Tibial artery (tissue), 4 donors: ENCODE measurements at regions not wholly inside any gene's neighbourhood (a gene's known extent, or its start where the extent isn't known, plus 50 kb on each side); places are given as distances from the start of the nearest gene placed in this dataset.
"Not testable (repeated sequence)": the region's sequence is repeated elsewhere in the genome, so short reads cannot be mapped to it uniquely, and the experiment has no call there.

Experiments used
- DNase-seq, 2 donors: peaks; one replicate each; pipeline ENCODE4 v3.0.0-alpha.2; 2019
- H3K27ac ChIP-seq, 2 donors: fragments of 200-600 bp; sonication (generic) in 1 of 2; 1 replicate in 1 of 2; 2 replicates in 1 of 2; pipeline ENCODE4 v1.5.1; 2018 to 2019; ENCODE audit warnings: mild to moderate bottlenecking in 1 of 2
- H3K27me3 ChIP-seq, 2 donors: fragments of 200-600 bp; sonication (generic) in 1 of 2; one replicate each; pipeline versions ENCODE4 v1.5.1 to v1.6.0; 2016 to 2019
- H3K36me3 ChIP-seq, 3 donors: fragments of 200-600 bp; sonication (generic) in 2 of 3; one replicate each; pipeline ENCODE4 v1.5.1; 2016 to 2019; ENCODE audit warnings: mild to moderate bottlenecking in 2 of 3
- H3K4me1 ChIP-seq, 4 donors: fragments of 200-600 bp; sonication (generic) in 2 of 4; 1 replicate in 3 of 4; 2 replicates in 1 of 4; pipeline ENCODE4 v1.5.1; 2016 to 2019
- H3K4me3 ChIP-seq, 2 donors: fragments of 200-600 bp; sonication (generic) in 1 of 2; 1 replicate in 1 of 2; 2 replicates in 1 of 2; pipeline ENCODE4 v1.5.1; 2018 to 2019; ENCODE audit warnings: mild to moderate bottlenecking in 2 of 2
- H3K9me3 ChIP-seq, 3 donors: fragments of 200-600 bp; sonication (generic) in 1 of 3; one replicate each; pipeline ENCODE4 v1.5.1; 2016 to 2019
- CTCF ChIP-seq, 2 experiments: fragments of 200-600 bp in 1 of 2; fragments of 450-650 bp in 1 of 2; IDR thresholded peaks; one replicate each; pipeline ENCODE4 v1.5.1; 2017 to 2019; ENCODE audit warnings: antibody characterized with exemption in 2 of 2, mild to moderate bottlenecking in 1 of 2, moderate library complexity in 1 of 2
- intact Hi-C: fragments of 100-400 bp; cut with DNase I; formaldehyde crosslinking; loops from one replicate; pipeline ENCODE4 v1.15.0; 2023; ENCODE audit warnings: low total_unique reads

DNA sequence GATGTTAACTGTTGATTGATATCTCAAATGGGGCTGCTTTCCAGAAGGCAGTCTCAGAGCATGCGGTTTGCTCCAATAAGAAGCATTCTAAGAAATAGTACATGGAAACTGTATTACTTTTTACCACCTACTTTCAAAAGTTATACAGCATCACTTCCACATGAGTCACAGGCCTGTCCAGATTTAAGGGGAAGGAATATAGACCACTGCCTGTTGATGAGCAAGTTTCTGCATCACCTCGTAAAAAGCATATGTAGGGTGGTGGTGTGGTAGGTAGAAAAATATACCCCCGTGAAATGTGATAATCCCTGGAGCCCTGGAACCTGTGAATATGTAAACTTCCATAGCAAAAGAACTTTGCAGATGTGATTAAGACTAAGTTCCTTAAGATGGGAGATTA is 816.6 kb upstream of the CDH6 start:
- H3K4me1 ChIP-seq = no peaks in the 10 kb centered on the region
- no peak for TF ChIP-seq CTCF (IDR thresholded peaks at IDR 0.05)
- no peaks in the 10 kb centered on the region for H3K27me3 ChIP-seq
- no peak for DNase-seq
- H3K36me3 ChIP-seq = no peaks in the 10 kb centered on the region
- intact Hi-C loops = no loop called here
- H3K4me3 ChIP-seq = no peak overlapping the region
- H3K27ac ChIP-seq = no peak overlapping the region
- no peaks in the 10 kb centered on the region for H3K9me3 ChIP-seq

- Histone ChIP-seq H3K4me1 (no peaks in the 10 kb centered on the region), H3K27ac (no peak overlapping the region), H3K27me3 (no peaks in the 10 kb centered on the region), H3K9me3 (peaks cover 0 to 3% (median 0%) of the 10 kb centered on the region in 3 donors), H3K4me3 (no peak overlapping the region), H3K36me3 (no peaks in the 10 kb centered on the region)
- intact Hi-C loops = no loop called here
- no peak for TF ChIP-seq CTCF (IDR thresholded peaks at IDR 0.05)
- no peak for DNase-seq
Measured at GRCh38 chr5:30368064-30368463, 825.4 kb upstream of the CDH6 start.

DNA sequence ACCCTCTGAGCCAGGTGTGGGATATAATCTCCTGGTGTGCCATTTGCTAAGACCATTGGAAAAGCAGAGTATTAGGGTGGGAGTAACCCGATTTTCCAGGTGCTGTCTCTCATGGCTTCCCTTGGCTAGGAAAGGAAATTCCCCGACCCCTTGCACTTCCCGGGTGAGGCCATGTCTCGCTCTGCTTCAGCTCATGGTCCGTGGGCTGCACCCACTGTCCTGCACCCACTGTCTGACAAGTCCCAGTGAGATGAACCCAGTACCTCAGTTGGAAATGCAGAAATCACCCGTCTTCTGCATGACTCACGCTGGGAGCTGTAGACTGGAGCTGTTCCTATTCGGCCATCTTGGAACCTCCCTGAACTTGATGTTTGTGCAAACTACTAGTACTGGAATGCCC is 828.5 kb upstream of the CDH6 start:
- H3K4me1 ChIP-seq, H3K27ac ChIP-seq, H3K36me3 ChIP-seq, DNase-seq, H3K9me3 ChIP-seq, H3K4me3 ChIP-seq, intact Hi-C loops, H3K27me3 ChIP-seq: not testable (repeated sequence)

- no peak overlapping the region for H3K4me3 ChIP-seq
- TF ChIP-seq CTCF (IDR thresholded peaks at IDR 0.05) = no peak
- no peaks in the 10 kb centered on the region for H3K4me1 ChIP-seq
- no peak overlapping the region for H3K27ac ChIP-seq
- no peak for DNase-seq
- H3K9me3 ChIP-seq = no peaks in the 10 kb centered on the region
- H3K36me3 ChIP-seq = no peaks in the 10 kb centered on the region
- H3K27me3 ChIP-seq = no peaks in the 10 kb centered on the region
- intact Hi-C loops = no loop called here
Measured at GRCh38 chr5:30357371-30357770, 836.1 kb upstream of the CDH6 start.

- TF ChIP-seq CTCF (IDR thresholded peaks at IDR 0.05) = no peak
- Histone ChIP-seq H3K27ac (no peak overlapping the region), H3K36me3 (no peaks in the 10 kb centered on the region), H3K4me1 (no peaks in the 10 kb centered on the region), H3K9me3 (no peaks in the 10 kb centered on the region), H3K27me3 (no peaks in the 10 kb centered on the region), H3K4me3 (no peak overlapping the region)
- intact Hi-C loops = no loop called here
- DNase-seq = no peak
Measured at GRCh38 chr5:30355675-30356074, 837.8 kb upstream of the CDH6 start.

GRCh38 chr5:30347858-30348257 is 845.6 kb upstream of the CDH6 start:
- no peaks in the 10 kb centered on the region for H3K36me3 ChIP-seq
- H3K4me3 ChIP-seq = no peak overlapping the region
- H3K27me3 ChIP-seq = no peaks in the 10 kb centered on the region
- no peak for TF ChIP-seq CTCF (IDR thresholded peaks at IDR 0.05)
- no peak overlapping the region for H3K27ac ChIP-seq
- H3K9me3 ChIP-seq = no peaks in the 10 kb centered on the region
- intact Hi-C loops = loop anchor here (10.0 kb wide), 1 partner anchor 87 kb away; no protein-coding TSS in a partner anchor
- H3K4me1 ChIP-seq = no peaks in the 10 kb centered on the region
- DNase-seq = no peak

GRCh38 chr5:30345539-30346345 is 847.7 kb upstream of the CDH6 start:
- not testable (repeated sequence) for H3K4me1 ChIP-seq, H3K27me3 ChIP-seq, H3K36me3 ChIP-seq, H3K27ac ChIP-seq, H3K4me3 ChIP-seq, DNase-seq, H3K9me3 ChIP-seq
- intact Hi-C loops = loop anchor here (10.0 kb wide), 1 partner anchor 89 kb away; no protein-coding TSS in a partner anchor
